Keratinocyte (primary cell): ENCODE measurements at regions not wholly inside any gene's neighbourhood (a gene's known extent, or its start where the extent isn't known, plus 50 kb on each side); places are given as distances from the start of the nearest gene placed in this dataset.

Experiments used
- DNase-seq: peaks from one replicate; pipeline ENCODE4 v3.0.0-alpha.2; 2011; ENCODE audit warnings: low read depth, missing footprints, low spot score
- FAIRE-seq: peaks from 2 replicates; lab custom pipeline; 2011; peaks lifted over from hg19 to GRCh38; lab: Jason Lieb, UNC
- H2AFZ ChIP-seq: 2 replicates; pipeline ENCODE4 v1.6.0; 2012; ENCODE audit warnings: low read length, control low read depth, inconsistent platforms; ENCODE audit not compliant: control insufficient read depth
- H3K27ac ChIP-seq: 2 replicates; pipeline ENCODE4 v1.5.1; 2011; ENCODE audit warnings: low read length; ENCODE audit not compliant: control insufficient read depth, insufficient read depth
- H3K27me3 ChIP-seq: 3 replicates; pipeline ENCODE4 v1.6.0; 2011; ENCODE audit warnings: low read length; ENCODE audit not compliant: control insufficient read depth, insufficient read depth; ENCODE audit errors: extremely low read depth
- H3K36me3 ChIP-seq, 2 experiments: 2 replicates in 1 of 2; 3 replicates in 1 of 2; pipeline ENCODE4 v1.5.1; 2011; ENCODE audit warnings: low read length in 2 of 2, mild to moderate bottlenecking in 1 of 2; ENCODE audit not compliant: control insufficient read depth in 2 of 2, insufficient read depth in 2 of 2; ENCODE audit errors: extremely low read depth in 1 of 2
- H3K4me1 ChIP-seq: 3 replicates; pipeline ENCODE4 v1.5.1; 2011; ENCODE audit warnings: low read length; ENCODE audit not compliant: control insufficient read depth, insufficient read depth; ENCODE audit errors: extremely low read depth
- H3K4me2 ChIP-seq: 3 replicates; pipeline ENCODE4 v1.6.0; 2011; ENCODE audit warnings: low read depth, low read length; ENCODE audit not compliant: control insufficient read depth, insufficient read depth; ENCODE audit errors: extremely low read depth
- H3K4me3 ChIP-seq, 3 experiments: fragments of 200-600 bp in 1 of 3; sonication (generic) in 1 of 3; 2 replicates in 2 of 3; 3 replicates in 1 of 3; pipeline ENCODE4 v1.5.1; 2011 to 2016; ENCODE audit warnings: low read length in 3 of 3, mild to moderate bottlenecking in 3 of 3, control low read depth in 2 of 3, inconsistent platforms in 1 of 3, low read depth in 1 of 3, mixed read lengths in 1 of 3, mixed run types in 1 of 3, moderate library complexity in 1 of 3; ENCODE audit not compliant: control insufficient read depth in 2 of 3, insufficient read depth in 2 of 3; ENCODE audit errors: extremely low read depth in 1 of 3
- H3K79me2 ChIP-seq: 2 replicates; pipeline ENCODE4 v1.6.0; 2012; ENCODE audit warnings: low read length; ENCODE audit not compliant: control insufficient read depth, insufficient read depth
- H3K9ac ChIP-seq: 3 replicates; pipeline ENCODE4 v1.6.0; 2011; ENCODE audit warnings: low read length; ENCODE audit not compliant: control insufficient read depth, insufficient read depth; ENCODE audit errors: extremely low read depth
- H3K9me1 ChIP-seq: 3 replicates; pipeline ENCODE4 v1.6.0; 2011; ENCODE audit warnings: low read length; ENCODE audit not compliant: control insufficient read depth, insufficient read depth; ENCODE audit errors: extremely low read depth
- H3K9me3 ChIP-seq: 2 replicates; pipeline ENCODE4 v1.5.1; 2012; ENCODE audit warnings: low read depth, low read length; ENCODE audit not compliant: control insufficient read depth
- H4K20me1 ChIP-seq: 3 replicates; pipeline ENCODE4 v1.6.0; 2011; ENCODE audit warnings: low read length; ENCODE audit not compliant: control insufficient read depth, insufficient read depth; ENCODE audit errors: extremely low read depth
- EZH2 ChIP-seq: IDR thresholded peaks from one replicate; pipeline ENCODE4 v1.6.1; 2012; ENCODE audit warnings: inconsistent platforms, mild to moderate bottlenecking, low read length, moderate library complexity
- dilution Hi-C: fragments of 300-500 bp; cut with MboI; formaldehyde crosslinking; loops from one replicate; pipeline ENCODE4 v1.7.0; 2020; ENCODE audit warnings: low sequenced_read_pairs; ENCODE audit not compliant: extremely low pct_ligation_motif_present
- TF ChIP-seq, protein P1 (sequence below), 3 experiments: IDR thresholded peaks in 1 of 3; conservative IDR thresholded peaks in 1 of 3; optimal IDR thresholded peaks in 1 of 3; 2 replicates in 2 of 3; 3 replicates in 1 of 3; pipeline versions ENCODE3 to v1.5.1; 2011; ENCODE audit warnings: low read length in 3 of 3, mild to moderate bottlenecking in 3 of 3, moderate library complexity in 2 of 3, control low read depth in 1 of 3, inconsistent platforms in 1 of 3; ENCODE audit not compliant: insufficient read depth in 2 of 3; ENCODE audit errors: extremely low read depth in 1 of 3

DNA sequence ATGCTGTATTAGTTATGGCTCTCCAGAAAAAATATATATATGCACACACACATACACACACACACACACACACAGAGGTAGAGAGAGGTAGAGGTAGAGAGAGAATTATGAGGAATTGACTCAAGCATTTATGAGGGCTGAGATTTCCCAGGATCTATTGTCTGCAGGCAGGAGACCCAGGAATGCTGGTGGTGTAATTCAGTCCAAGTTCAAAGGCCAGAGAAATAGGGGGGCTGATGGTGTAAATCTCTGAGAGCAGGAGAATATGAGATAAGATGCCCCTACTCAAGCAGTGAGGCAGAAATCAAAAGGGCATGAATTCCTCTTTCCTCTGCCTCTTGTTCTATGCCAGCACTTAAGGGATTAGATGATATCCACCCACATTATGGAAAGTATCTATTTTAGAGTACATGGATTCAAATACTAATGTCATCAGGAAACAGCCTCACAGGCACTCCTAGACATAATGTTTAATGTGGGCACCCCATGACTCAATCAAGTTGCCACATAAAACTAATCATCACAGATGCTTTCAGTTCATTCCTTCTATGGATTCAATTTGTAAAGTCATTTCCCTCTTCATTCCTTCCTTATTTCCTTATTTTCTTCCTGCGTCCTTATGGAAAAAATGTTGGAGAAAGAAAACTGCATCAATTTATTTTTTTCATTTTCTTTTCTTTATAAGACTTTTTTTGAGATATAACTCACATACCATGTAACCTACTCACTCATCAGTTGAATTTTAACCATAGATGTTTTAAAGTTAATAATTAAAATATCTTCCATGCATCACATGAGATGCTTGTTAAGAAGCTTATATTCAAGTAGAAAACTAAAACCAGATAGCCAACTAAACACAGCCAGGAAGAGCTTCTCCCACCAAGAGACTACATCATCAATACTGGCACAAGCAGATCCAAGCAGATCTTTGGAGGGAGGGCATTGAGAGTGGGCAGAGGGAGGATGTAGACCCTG, 406.2 kb downstream of the MBD2 start:
- H3K9me1 ChIP-seq = no peaks in the 10 kb centered on the region
- no peak overlapping the region for H3K27ac ChIP-seq
- H3K79me2 ChIP-seq = no peaks in the 10 kb centered on the region
- FAIRE-seq (no peak), DNase-seq (no peak)
- no peak overlapping the region for H3K4me3 ChIP-seq
- H3K27me3 ChIP-seq = no peaks in the 10 kb centered on the region
- no peaks in the 10 kb centered on the region for H3K4me1 ChIP-seq
- no peak overlapping the region for H3K9ac ChIP-seq
- no peaks in the 10 kb centered on the region for H3K36me3 ChIP-seq
- dilution Hi-C loops = no loop called here
- no peaks in the 10 kb centered on the region for H3K9me3 ChIP-seq
- TF ChIP-seq, protein P1, sequence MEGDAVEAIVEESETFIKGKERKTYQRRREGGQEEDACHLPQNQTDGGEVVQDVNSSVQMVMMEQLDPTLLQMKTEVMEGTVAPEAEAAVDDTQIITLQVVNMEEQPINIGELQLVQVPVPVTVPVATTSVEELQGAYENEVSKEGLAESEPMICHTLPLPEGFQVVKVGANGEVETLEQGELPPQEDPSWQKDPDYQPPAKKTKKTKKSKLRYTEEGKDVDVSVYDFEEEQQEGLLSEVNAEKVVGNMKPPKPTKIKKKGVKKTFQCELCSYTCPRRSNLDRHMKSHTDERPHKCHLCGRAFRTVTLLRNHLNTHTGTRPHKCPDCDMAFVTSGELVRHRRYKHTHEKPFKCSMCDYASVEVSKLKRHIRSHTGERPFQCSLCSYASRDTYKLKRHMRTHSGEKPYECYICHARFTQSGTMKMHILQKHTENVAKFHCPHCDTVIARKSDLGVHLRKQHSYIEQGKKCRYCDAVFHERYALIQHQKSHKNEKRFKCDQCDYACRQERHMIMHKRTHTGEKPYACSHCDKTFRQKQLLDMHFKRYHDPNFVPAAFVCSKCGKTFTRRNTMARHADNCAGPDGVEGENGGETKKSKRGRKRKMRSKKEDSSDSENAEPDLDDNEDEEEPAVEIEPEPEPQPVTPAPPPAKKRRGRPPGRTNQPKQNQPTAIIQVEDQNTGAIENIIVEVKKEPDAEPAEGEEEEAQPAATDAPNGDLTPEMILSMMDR (optimal IDR thresholded peaks at IDR 0.05 in 1 of 3, IDR thresholded peaks at IDR 0.05 in 1 of 3, conservative IDR thresholded peaks at IDR 0.05 in 1 of 3; ENCODE audit: extremely low read depth in 1 of 3, insufficient read depth in 2 of 3, low read length in 3 of 3) = no peak
- TF ChIP-seq EZH2 = no peak
- no peaks in the 10 kb centered on the region for H4K20me1 ChIP-seq
- no peak overlapping the region for H2AFZ ChIP-seq
- H3K4me2 ChIP-seq = no peak overlapping the region

DNA sequence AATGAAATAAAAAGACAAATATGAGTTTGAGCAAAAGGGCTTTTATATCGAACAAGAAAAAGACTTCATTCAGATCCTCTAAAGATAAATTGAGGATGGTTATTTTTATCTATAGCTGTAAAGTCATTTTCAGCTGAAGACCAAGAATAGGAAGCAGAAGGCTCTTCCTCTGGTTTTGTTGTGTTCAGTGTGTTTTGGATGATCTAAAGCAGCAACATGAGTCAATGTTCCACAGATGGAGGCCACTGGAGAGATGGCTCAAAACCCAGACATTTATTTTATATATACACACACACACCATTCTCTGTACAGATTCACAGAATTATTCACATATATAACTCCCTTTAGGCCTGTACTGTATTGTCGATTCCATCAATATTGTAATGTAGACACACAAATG, 424.3 kb downstream of the MBD2 start:
- Histone ChIP-seq H3K27ac (no peak overlapping the region), H3K4me1 (peaks cover 12% of the 10 kb centered on the region)
- no peak for FAIRE-seq

More for the DNA sequence above, 424.3 kb downstream of the MBD2 start:
- DNase-seq = no peak
- dilution Hi-C loops = no loop called here
- Histone ChIP-seq H3K9me1 (no peaks in the 10 kb centered on the region), H4K20me1 (no peaks in the 10 kb centered on the region), H3K9me3 (no peaks in the 10 kb centered on the region), H3K4me2 (no peak overlapping the region), H3K4me3 (no peak overlapping the region), H3K9ac (no peak overlapping the region), H3K27me3 (no peaks in the 10 kb centered on the region), H2AFZ (no peak overlapping the region), H3K36me3 (no peaks in the 10 kb centered on the region), H3K79me2 (no peaks in the 10 kb centered on the region)
- TF ChIP-seq EZH2 = no peak
- TF ChIP-seq, protein P1 (optimal IDR thresholded peaks at IDR 0.05 in 1 of 3, IDR thresholded peaks at IDR 0.05 in 1 of 3, conservative IDR thresholded peaks at IDR 0.05 in 1 of 3; ENCODE audit: extremely low read depth in 1 of 3, insufficient read depth in 2 of 3, low read length in 3 of 3) = no peak
